BLaER1 treated with 17β-estradiol and CSF1 and Interleukin-3, amounts not matched to agents 10 nM and 100 nM (cell line): ENCODE measurements at regions not wholly inside any gene's neighbourhood (a gene's known extent, or its start where the extent isn't known, plus 50 kb on each side); places are given as distances from the start of the nearest gene placed in this dataset.

Experiments
- H3K27ac ChIP-seq, 11 experiments: shearing (Covaris generic); formaldehyde crosslinking; 2 replicates each; pipeline ENCODE4 v1.8.1; 2022
- H3K27me3 ChIP-seq, 11 experiments: shearing (Covaris generic); formaldehyde crosslinking; 2 replicates each; pipeline ENCODE4 v1.8.1; 2022
- H3K36me3 ChIP-seq, 11 experiments: shearing (Covaris generic); formaldehyde crosslinking; 2 replicates each; pipeline ENCODE4 v1.8.1; 2022
- H3K4me1 ChIP-seq, 10 experiments: shearing (Covaris generic); formaldehyde crosslinking; 2 replicates each; pipeline ENCODE4 v1.8.1; 2022
- H3K4me2 ChIP-seq, 11 experiments: shearing (Covaris generic); formaldehyde crosslinking; 2 replicates each; pipeline ENCODE4 v1.8.1; 2022
- H3K4me3 ChIP-seq, 10 experiments: shearing (Covaris generic); formaldehyde crosslinking; 2 replicates each; pipeline ENCODE4 v1.8.1; 2022
- H3K9ac ChIP-seq, 11 experiments: shearing (Covaris generic); formaldehyde crosslinking; 2 replicates each; pipeline ENCODE4 v1.8.1; 2022
- H3K9me3 ChIP-seq, 11 experiments: shearing (Covaris generic); formaldehyde crosslinking; replicated peaks in 1 of 11; 2 replicates each; pipeline ENCODE4 v1.8.1; 2022
- H4K20me1 ChIP-seq, 11 experiments: shearing (Covaris generic); formaldehyde crosslinking; 2 replicates each; pipeline ENCODE4 v1.8.1; 2022
- Cebpa-rat ChIP-seq, 11 experiments: shearing (Covaris generic); IDR thresholded peaks; 2 replicates each; pipeline ENCODE4 v1.8.1; 2022

DNA sequence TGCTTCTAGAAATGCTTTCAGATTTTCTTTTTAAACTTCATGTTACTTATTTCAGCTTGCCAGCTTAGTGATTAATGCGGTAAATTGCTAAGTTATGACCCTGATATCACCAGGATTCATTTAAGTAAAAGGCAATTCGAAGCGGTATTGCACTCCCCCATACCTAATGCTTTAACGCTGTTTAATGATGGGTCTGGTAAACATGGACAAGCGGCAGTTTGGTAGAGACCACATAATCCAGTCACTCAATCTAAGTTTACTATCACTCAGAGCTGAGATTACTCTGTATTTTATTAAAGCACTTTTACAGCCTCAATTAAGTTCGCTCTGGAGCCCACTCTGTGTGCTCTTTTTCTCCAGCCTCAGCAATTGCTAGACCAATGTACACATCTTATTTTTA is 118.2 kb upstream of the SCN7A start:
- TF ChIP-seq Cebpa-rat (IDR thresholded peaks at IDR 0.05), result no peak
- no peak overlapping the region for H3K27ac ChIP-seq
- no peak overlapping the region for H3K9ac ChIP-seq
- H3K27me3 ChIP-seq, result no peaks in the 10 kb centered on the region
- H3K4me3 ChIP-seq, result no peak overlapping the region
- H3K9me3 ChIP-seq, result peaks cover 5 to 22% (median 11%) of the 10 kb centered on the region in 11 experiments; a peak in 13 of 22 replicates
- no peaks in the 10 kb centered on the region for H3K36me3 ChIP-seq
- H4K20me1 ChIP-seq, result no peaks in the 10 kb centered on the region
- no peak overlapping the region for H3K4me2 ChIP-seq
- peaks cover 0 to 14% (median 5%) of the 10 kb centered on the region in 10 experiments; a peak in 5 of 20 replicates for H3K4me1 ChIP-seq

DNA sequence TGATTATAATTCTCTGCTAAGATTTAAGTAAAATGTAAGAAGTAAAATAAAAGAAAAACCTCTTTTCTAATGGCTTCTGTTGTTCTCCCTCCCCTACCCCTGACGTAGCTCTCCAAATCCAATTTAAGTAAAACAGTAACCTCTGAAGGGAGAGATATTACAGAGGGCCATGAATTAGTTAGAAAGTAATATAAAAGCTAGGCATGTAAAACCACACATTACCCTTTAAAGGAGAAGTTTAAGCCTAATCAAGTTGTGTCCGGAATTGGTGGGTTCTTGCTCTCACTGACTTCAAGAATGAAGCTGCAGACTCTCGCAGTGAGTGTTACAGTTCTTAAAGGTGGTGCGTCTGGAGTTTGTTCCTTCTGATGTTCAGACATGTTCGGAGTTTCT is 116.9 kb upstream of the SCN7A start:
- peak overlapping the region; percentile 46 to 70 (median 61); a peak in 21 of 22 replicates for H3K4me2 ChIP-seq
- no peaks in the 10 kb centered on the region for H3K36me3 ChIP-seq
- H3K4me3 ChIP-seq, result peak overlapping the region in 6 of 10 experiments; percentile 16 to 34 (median 24); a peak in 7 of 20 replicates
- peaks cover 3 to 20% (median 7%) of the 10 kb centered on the region in 11 experiments; a peak in 12 of 22 replicates for H3K9me3 ChIP-seq
- TF ChIP-seq Cebpa-rat (IDR thresholded peaks at IDR 0.05), result no peak
- no peaks in the 10 kb centered on the region for H3K27me3 ChIP-seq
- no peak overlapping the region for H3K27ac ChIP-seq
- H3K9ac ChIP-seq, result 0 out of 22 replicates have a peak overlapping the region, but pooled peaks of 1 of the 11 experiments have one; percentile 8
- H3K4me1 ChIP-seq, result peaks cover 0 to 14% (median 5%) of the 10 kb centered on the region in 10 experiments; a peak in 5 of 20 replicates
- H4K20me1 ChIP-seq, result no peaks in the 10 kb centered on the region

DNA sequence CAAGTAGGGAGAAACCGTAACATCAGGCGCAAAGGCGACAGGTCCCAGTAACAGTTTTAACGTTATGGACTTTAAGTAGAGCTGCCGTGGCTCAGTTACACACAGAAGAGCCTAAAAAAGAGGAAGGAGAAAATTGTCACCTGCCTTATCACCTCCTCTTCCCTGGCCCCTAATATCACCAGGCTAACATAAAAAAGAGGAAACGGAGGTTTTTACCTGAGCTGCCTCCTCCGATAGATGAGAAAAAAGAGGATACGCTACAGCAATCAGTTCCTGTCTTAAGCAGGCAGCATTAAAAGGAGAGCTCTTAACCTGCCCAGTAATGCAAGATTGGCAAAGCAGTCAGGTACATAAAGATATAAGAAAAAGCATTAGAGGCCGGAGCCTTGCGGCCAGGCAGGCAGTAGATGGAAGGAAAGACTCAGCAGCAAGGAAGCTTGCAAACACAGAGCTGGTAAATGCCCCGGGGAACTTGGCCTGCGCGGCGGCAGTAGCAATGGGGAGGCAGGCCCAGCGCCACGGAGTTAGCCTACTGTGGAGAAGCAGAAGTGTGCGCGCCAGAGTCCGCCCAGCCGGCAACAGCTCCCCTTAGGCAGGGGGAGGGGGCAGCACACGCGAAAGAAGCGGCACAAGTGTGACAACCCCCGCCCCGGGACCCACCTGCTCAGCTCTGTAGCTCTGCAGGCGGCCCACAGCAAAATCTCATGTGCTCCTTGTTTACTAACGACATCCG is 116.3 kb upstream of the SCN7A start:
- H3K9ac ChIP-seq, result 0 out of 22 replicates have a peak overlapping the region, but pooled peaks of 1 of the 11 experiments have one; percentile 8
- no peaks in the 10 kb centered on the region for H3K36me3 ChIP-seq

DNA sequence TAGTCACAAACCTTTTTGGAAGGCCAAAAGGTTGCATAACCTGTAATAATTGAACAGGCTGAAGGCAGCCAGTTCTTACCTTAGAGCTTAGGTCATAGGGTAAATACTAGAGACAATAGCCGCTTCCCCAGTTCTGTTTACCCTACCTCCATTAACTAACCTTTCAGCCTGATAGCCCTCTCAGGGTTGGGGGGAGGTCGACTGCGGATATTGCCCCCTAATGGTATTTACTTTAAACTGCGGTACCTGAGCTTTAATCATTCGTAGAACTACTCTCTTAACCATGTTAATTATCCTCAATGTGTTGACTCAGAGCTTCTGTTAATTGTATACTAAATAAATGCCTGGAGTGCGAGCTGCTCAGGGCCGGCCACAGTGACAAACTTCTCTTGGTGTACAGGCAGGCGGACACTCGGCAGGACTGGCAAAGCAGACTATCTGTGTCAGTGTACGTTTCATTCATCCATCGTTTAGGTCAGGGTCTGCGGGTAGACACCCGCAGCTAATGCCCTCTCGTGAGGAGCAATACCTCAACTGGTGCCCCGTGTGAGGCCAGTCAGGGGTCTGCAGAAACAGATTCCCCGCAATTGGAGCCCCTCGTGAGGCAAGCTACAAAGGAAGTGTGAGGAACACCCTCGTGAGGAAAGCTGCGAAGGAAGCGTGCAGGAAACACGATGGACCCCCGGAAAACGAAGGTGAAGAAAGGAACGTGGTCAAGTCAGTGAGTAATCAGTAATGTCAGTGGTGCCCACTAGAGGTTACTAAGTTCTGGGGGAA is 115.3 kb upstream of the SCN7A start:
- peaks cover 0 to 14% (median 5%) of the 10 kb centered on the region in 10 experiments; a peak in 5 of 20 replicates for H3K4me1 ChIP-seq
- H3K9me3 ChIP-seq, result peaks cover 0 to 17% (median 7%) of the 10 kb centered on the region in 11 experiments; a peak in 5 of 22 replicates
- H3K4me2 ChIP-seq, result peak overlapping the region in 5 of 11 experiments; percentile 46 to 68 (median 63); a peak in 6 of 22 replicates
- no peak overlapping the region for H3K9ac ChIP-seq
- no peaks in the 10 kb centered on the region for H4K20me1 ChIP-seq
- H3K4me3 ChIP-seq, result no peak overlapping the region
- no peaks in the 10 kb centered on the region for H3K36me3 ChIP-seq
- no peak overlapping the region for H3K27ac ChIP-seq
- no peaks in the 10 kb centered on the region for H3K27me3 ChIP-seq
- no peak for TF ChIP-seq Cebpa-rat (IDR thresholded peaks at IDR 0.05)

More for the DNA sequence above, 116.3 kb upstream of the SCN7A start:
- Histone ChIP-seq H3K27me3 (no peaks in the 10 kb centered on the region), H3K4me1 (peaks cover 0 to 14% (median 5%) of the 10 kb centered on the region in 10 experiments; a peak in 5 of 20 replicates), H4K20me1 (no peaks in the 10 kb centered on the region), H3K4me3 (peak overlapping the region in 6 of 10 experiments; percentile 16 to 34 (median 24); a peak in 7 of 20 replicates), H3K9me3 (peaks cover 0 to 17% (median 7%) of the 10 kb centered on the region in 11 experiments; a peak in 5 of 22 replicates), H3K27ac (no peak overlapping the region), H3K4me2 (peak overlapping the region; percentile 46 to 70 (median 61))
- no peak for TF ChIP-seq Cebpa-rat (IDR thresholded peaks at IDR 0.05)

DNA sequence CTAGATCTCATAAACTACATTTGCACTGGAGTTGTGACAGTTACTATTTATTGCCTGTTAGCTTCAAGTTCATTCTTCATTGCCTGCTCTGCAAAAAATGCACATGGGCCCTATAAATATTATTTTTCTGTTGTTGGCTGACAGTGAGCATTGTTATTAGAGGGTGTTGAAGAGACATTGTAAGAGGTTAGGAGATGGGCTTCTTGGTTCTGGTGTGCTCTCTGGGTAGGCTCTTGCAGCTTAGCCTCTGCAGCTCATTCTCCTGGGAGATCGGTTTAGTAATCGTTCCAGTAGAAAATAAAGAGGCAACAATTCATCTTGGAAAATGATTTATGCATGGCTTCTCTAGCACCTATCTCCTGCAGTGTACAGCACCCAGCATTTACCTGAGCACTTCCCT is 113.8 kb upstream of the SCN7A start:
- H3K4me2 ChIP-seq, result no peak overlapping the region
- H3K27me3 ChIP-seq, result no peaks in the 10 kb centered on the region
- H3K36me3 ChIP-seq, result no peaks in the 10 kb centered on the region
- H3K27ac ChIP-seq, result no peak overlapping the region
- no peak overlapping the region for H3K4me3 ChIP-seq
- H3K9me3 ChIP-seq, result peaks cover 0 to 24% (median 9%) of the 10 kb centered on the region in 11 experiments; a peak in 6 of 22 replicates
- H3K9ac ChIP-seq, result no peak overlapping the region
- peaks cover 0 to 14% (median 5%) of the 10 kb centered on the region in 10 experiments; a peak in 5 of 20 replicates for H3K4me1 ChIP-seq
- no peak for TF ChIP-seq Cebpa-rat (IDR thresholded peaks at IDR 0.05)
- H4K20me1 ChIP-seq, result no peaks in the 10 kb centered on the region

DNA sequence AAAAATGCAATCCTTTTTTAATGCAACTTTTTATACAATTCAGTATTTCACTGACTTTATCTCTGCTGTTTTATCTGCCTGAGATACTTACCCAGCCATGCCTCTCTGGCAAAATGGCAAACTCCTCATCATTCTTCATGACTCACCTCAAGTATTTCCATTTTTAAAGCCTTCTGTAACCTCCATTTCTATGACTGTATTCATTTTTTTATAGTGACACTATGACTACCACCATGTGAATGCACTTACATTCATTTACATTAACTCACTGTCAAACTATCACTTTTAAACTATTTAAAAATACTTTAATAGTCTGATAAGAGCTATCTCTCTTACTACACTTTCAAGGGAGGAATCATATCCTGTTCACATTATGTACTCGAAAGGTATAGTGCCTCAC is 99.4 kb upstream of the SCN7A start:
- Histone ChIP-seq H3K4me1 (peaks cover 0 to 22% (median 0%) of the 10 kb centered on the region in 10 experiments; a peak in 7 of 20 replicates), H4K20me1 (no peaks in the 10 kb centered on the region), H3K27ac (no peak overlapping the region), H3K9me3 (peaks cover 23 to 29% (median 26%) of the 10 kb centered on the region in 11 experiments), H3K36me3 (0 out of 22 replicates have a peak, but pooled peaks cover 0 to 5% (median 0%) of the 10 kb centered on the region in 11 experiments), H3K9ac (no peak overlapping the region), H3K4me2 (no peak overlapping the region), H3K4me3 (no peak overlapping the region), H3K27me3 (no peaks in the 10 kb centered on the region)
- TF ChIP-seq Cebpa-rat (IDR thresholded peaks at IDR 0.05), result no peak

DNA sequence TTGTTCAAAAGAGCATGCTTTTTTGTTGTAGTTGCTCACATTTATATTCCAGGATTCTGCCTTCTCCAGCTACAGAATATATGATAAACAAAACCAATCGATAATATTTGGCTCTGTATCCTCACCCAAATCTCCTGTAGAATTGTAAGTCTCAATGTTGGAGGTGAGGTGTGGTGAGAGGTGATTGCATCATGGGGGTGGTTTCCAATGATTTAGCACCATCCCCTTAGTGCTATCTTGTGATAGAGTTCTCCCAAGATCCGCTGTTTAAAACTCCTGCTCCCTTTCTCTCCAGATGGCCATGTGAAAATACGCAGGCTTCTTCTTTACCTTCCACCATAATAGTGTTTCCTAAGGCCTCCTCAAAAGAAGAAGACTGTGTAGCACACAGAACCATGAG is 98.7 kb upstream of the SCN7A start:
- peak overlapping the region in 3 of 11 experiments; percentile 31 to 68 (median 32); a peak in 3 of 22 replicates for H3K4me2 ChIP-seq
- H3K27ac ChIP-seq, result no peak overlapping the region
- H4K20me1 ChIP-seq, result no peaks in the 10 kb centered on the region

DNA sequence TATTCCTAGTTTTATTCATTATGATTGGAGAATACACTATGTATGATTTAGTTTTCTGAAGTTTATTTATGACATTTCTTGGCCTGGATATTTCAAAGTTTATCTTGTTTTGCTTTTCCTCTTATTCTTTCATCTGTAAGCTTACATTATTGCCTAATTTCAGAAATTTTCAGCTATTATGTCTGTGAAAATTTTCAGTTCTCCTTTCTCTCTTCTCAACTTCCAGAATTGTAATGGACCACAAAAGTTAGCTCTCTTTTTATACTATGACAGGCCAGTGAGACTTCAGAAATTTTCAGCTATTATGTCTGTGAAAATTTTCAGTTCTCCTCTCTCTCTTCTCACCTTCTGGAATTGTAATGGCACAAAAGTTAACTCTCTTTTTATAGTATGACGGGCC is 97.2 kb upstream of the SCN7A start:
- no peaks in the 10 kb centered on the region for H3K27me3 ChIP-seq
- peak overlapping the region in 2 of 11 experiments; percentile 31 to 68; a peak in 3 of 22 replicates for H3K4me2 ChIP-seq
- no peaks in the 10 kb centered on the region for H4K20me1 ChIP-seq
- no peaks in the 10 kb centered on the region for H3K36me3 ChIP-seq
- H3K27ac ChIP-seq, result peak overlapping the region in 3 of 11 experiments; percentile 16 to 41 (median 30); a peak in 2 of 22 replicates
- H3K9ac ChIP-seq, result no peak overlapping the region
- H3K4me1 ChIP-seq, result peaks cover 0 to 22% (median 0%) of the 10 kb centered on the region in 10 experiments; a peak in 7 of 20 replicates
- no peak overlapping the region for H3K4me3 ChIP-seq
- peaks cover 2 to 8% (median 4%) of the 10 kb centered on the region in 11 experiments; a peak in 18 of 22 replicates for H3K9me3 ChIP-seq
- no peak for TF ChIP-seq Cebpa-rat (IDR thresholded peaks at IDR 0.05)

More for the DNA sequence above, 98.7 kb upstream of the SCN7A start:
- H3K27me3 ChIP-seq, result no peaks in the 10 kb centered on the region
- H3K9ac ChIP-seq, result no peak overlapping the region
- no peak for TF ChIP-seq Cebpa-rat (IDR thresholded peaks at IDR 0.05)
- H3K4me3 ChIP-seq, result no peak overlapping the region
- H3K9me3 ChIP-seq, result peaks cover 17 to 23% (median 19%) of the 10 kb centered on the region in 11 experiments
- H3K4me1 ChIP-seq, result peaks cover 0 to 22% (median 0%) of the 10 kb centered on the region in 10 experiments; a peak in 7 of 20 replicates
- H3K36me3 ChIP-seq, result 0 out of 22 replicates have a peak, but pooled peaks cover 0 to 5% (median 0%) of the 10 kb centered on the region in 11 experiments
